ENCODE measurements at regions not wholly inside any gene's neighbourhood (a gene's known extent, or its start where the extent isn't known, plus 50 kb on each side); places are given as distances from the start of the nearest gene placed in this dataset.

- H3K27ac ChIP-seq: no peak overlapping the region
- TF ChIP-seq ZFX (IDR thresholded peaks at IDR 0.05; ENCODE audit: borderline replicate concordance) (no peak), CTCF (IDR thresholded peaks at IDR 0.05) (no peak)
Measured at GRCh38 chr1:73181190-73181540, 898.8 kb upstream of the NEGR1 start.

GRCh38 chr1:73180397-73181189, 898.3 kb upstream of the NEGR1 start:
- TF ChIP-seq ZFX (IDR thresholded peaks at IDR 0.05; ENCODE audit: borderline replicate concordance): no peak
- TF ChIP-seq CTCF (IDR thresholded peaks at IDR 0.05): no peak
- no peak overlapping the region for H3K27ac ChIP-seq

- no peak overlapping the region for H3K27ac ChIP-seq
- TF ChIP-seq CTCF (IDR thresholded peaks at IDR 0.05) (no peak), ZFX (IDR thresholded peaks at IDR 0.05; ENCODE audit: borderline replicate concordance) (no peak)
Measured at GRCh38 chr1:73176902-73177301, 894.6 kb upstream of the NEGR1 start.

GRCh38 chr1:73167009-73167657, 884.8 kb upstream of the NEGR1 start:
- no peak overlapping the region for H3K27ac ChIP-seq
- no peak for TF ChIP-seq ZFX (IDR thresholded peaks at IDR 0.05; ENCODE audit: borderline replicate concordance)
- no peak for TF ChIP-seq CTCF (IDR thresholded peaks at IDR 0.05)

GRCh38 chr1:73162564-73162963, 880.2 kb upstream of the NEGR1 start:
- no peak for TF ChIP-seq ZFX (IDR thresholded peaks at IDR 0.05; ENCODE audit: borderline replicate concordance)
- TF ChIP-seq CTCF (IDR thresholded peaks at IDR 0.05): no peak
- no peak overlapping the region for H3K27ac ChIP-seq

GRCh38 chr1:73161418-73161817, 879.1 kb upstream of the NEGR1 start:
- H3K27ac ChIP-seq: no peak overlapping the region
- TF ChIP-seq ZFX (IDR thresholded peaks at IDR 0.05; ENCODE audit: borderline replicate concordance) (no peak), CTCF (IDR thresholded peaks at IDR 0.05) (no peak)

- no peak overlapping the region for H3K27ac ChIP-seq
- TF ChIP-seq ZFX (IDR thresholded peaks at IDR 0.05; ENCODE audit: borderline replicate concordance) (no peak), CTCF (IDR thresholded peaks at IDR 0.05) (no peak)
Measured at GRCh38 chr1:73160759-73161158, 878.4 kb upstream of the NEGR1 start.

Data from 22Rv1 (cell line).